Stimulated activated naive CD8-positive, alpha-beta T cell treated with anti-CD3 and anti-CD28 coated beads, Interleukin-15, amount 100 ng/mL, for 72 hours (primary cell): ENCODE measurements at regions not wholly inside any gene's neighbourhood (a gene's known extent, or its start where the extent isn't known, plus 50 kb on each side); places are given as distances from the start of the nearest gene placed in this dataset.

ENCODE experiments used
- ATAC-seq: fragments of 150-1000 bp; cut with Tn5 transposase; 2 replicates; pipeline ENCODE4 v1.10.0; 2021; ENCODE audit warnings: mild to moderate bottlenecking, moderate library complexity
- DNase-seq, 2 donors: peaks; one replicate each; pipeline ENCODE4 v3.0.0; 2021 to 2022
- H3K27ac Mint-ChIP-seq, 2 donors: one replicate each; pipeline ENCODE4 v1.8.0; 2022; ENCODE audit warnings: mild to moderate bottlenecking in 2 of 2, mixed read lengths in 2 of 2, moderate library complexity in 2 of 2
- H3K27me3 Mint-ChIP-seq: one replicate; pipeline ENCODE4 v1.8.0; 2022; ENCODE audit warnings: mixed read lengths
- H3K4me1 Mint-ChIP-seq: one replicate; pipeline ENCODE4 v1.8.0; 2022; ENCODE audit warnings: mild to moderate bottlenecking, mixed read lengths
- H3K4me3 Mint-ChIP-seq, 2 donors: one replicate each; pipeline ENCODE4 v1.8.0; 2022; ENCODE audit warnings: mild to moderate bottlenecking in 2 of 2, mixed read lengths in 2 of 2, moderate library complexity in 1 of 2
- H3K9me3 Mint-ChIP-seq, 2 donors: one replicate each; pipeline ENCODE4 v1.8.0; 2022; ENCODE audit warnings: mixed read lengths in 2 of 2

- DNase-seq (no peak), ATAC-seq (no peak)
- no peaks in the 10 kb centered on the region for H3K27me3 Mint-ChIP-seq
- H3K4me3 Mint-ChIP-seq = no peak overlapping the region
- H3K27ac Mint-ChIP-seq = no peak overlapping the region
- H3K4me1 Mint-ChIP-seq = no peaks in the 10 kb centered on the region
- no peaks in the 10 kb centered on the region for H3K9me3 Mint-ChIP-seq
These were observed 171.8 kb upstream of the MTPN start for GRCh38 chr7:136148920-136149319.

DNA sequence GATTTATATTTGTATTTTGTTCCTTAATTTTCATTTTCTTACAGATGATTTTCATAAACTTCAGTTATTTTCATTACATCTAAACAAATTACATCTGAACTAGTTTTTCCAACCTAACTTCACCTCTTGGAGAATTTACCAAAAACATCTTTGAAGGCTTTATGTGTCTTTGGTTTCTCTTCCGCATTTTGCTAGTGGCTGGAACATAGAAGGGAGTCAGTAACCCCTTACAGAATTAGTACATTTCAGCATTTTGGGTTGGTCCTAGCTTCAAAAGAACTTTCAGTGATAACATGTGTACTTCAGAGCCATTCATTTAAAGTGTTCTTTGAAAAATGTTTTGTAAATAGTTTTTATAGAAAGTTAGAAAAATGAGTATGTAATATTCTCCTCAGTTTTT lies 169.8 kb upstream of the MTPN start:
- Mint-ChIP-seq H3K4me3 (no peak overlapping the region), H3K9me3 (no peaks in the 10 kb centered on the region), H3K27me3 (no peaks in the 10 kb centered on the region), H3K27ac (no peak overlapping the region), H3K4me1 (no peaks in the 10 kb centered on the region)
- ATAC-seq = no peak
- no peak for DNase-seq

DNA sequence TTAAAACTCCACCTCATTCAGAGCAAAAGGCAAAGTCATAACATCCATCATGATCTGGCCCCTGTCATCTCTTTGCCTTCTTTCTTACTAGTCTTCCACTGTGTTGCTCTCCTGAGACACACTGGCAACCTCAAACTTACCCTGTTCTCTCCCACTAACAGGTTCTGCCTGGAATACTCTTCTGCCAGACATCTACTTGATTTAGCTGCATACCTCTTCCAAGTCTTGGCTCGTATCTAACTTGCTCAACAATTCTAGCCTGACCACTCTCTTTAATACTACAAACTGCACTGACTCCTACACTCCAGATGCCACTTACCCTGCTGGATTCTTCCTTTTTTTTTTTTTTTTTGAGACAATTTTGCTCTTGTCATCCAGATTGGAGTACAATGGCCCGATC lies 167.0 kb upstream of the MTPN start:
- DNase-seq = no peak
- Mint-ChIP-seq H3K4me3 (no peak overlapping the region), H3K27ac (no peak overlapping the region), H3K9me3 (no peaks in the 10 kb centered on the region), H3K4me1 (no peaks in the 10 kb centered on the region), H3K27me3 (no peaks in the 10 kb centered on the region)
- no peak for ATAC-seq

GRCh38 chr7:136143271-136143670 lies 166.1 kb upstream of the MTPN start:
- Mint-ChIP-seq H3K9me3 (no peaks in the 10 kb centered on the region), H3K4me3 (no peak overlapping the region), H3K4me1 (no peaks in the 10 kb centered on the region), H3K27ac (no peak overlapping the region), H3K27me3 (no peaks in the 10 kb centered on the region)
- DNase-seq = no peak
- ATAC-seq = no peak

- no peaks in the 10 kb centered on the region for H3K27me3 Mint-ChIP-seq
- no peak for DNase-seq
- H3K9me3 Mint-ChIP-seq = no peaks in the 10 kb centered on the region
- no peak overlapping the region for H3K4me3 Mint-ChIP-seq
- no peaks in the 10 kb centered on the region for H3K4me1 Mint-ChIP-seq
- no peak overlapping the region for H3K27ac Mint-ChIP-seq
- ATAC-seq = no peak
These were observed 165.4 kb upstream of the MTPN start for GRCh38 chr7:136142583-136142982.

DNA sequence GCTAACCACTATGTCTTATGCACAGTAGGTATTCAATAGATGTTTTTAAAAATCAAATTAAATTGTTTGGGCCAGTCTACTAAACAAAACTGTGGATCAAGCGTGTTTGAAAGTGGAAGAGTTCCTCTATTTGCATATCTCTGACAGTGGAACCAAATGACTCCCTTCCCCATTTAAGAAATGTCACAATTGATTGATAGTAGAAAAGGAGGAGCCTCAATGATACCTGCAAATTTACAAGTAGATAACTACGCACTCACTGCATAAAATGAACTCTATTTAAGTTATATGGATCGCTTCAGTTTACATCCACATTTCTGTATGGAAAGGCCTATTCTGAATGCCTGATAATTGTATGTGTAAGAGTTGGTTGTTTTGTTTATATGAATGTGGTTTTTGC lies 163.3 kb upstream of the MTPN start:
- ATAC-seq = no peak
- H3K27me3 Mint-ChIP-seq = no peaks in the 10 kb centered on the region
- no peaks in the 10 kb centered on the region for H3K4me1 Mint-ChIP-seq
- no peak overlapping the region for H3K4me3 Mint-ChIP-seq
- H3K9me3 Mint-ChIP-seq = no peaks in the 10 kb centered on the region
- H3K27ac Mint-ChIP-seq = no peak overlapping the region
- no peak for DNase-seq

- Mint-ChIP-seq H3K27ac (no peak overlapping the region), H3K4me3 (no peak overlapping the region), H3K9me3 (no peaks in the 10 kb centered on the region), H3K27me3 (peaks cover 5% of the 10 kb centered on the region), H3K4me1 (no peaks in the 10 kb centered on the region)
- no peak for ATAC-seq
- no peak for DNase-seq
These were observed 162.3 kb upstream of the MTPN start for GRCh38 chr7:136139417-136139816.

GRCh38 chr7:136138991-136139390 lies 161.8 kb upstream of the MTPN start:
- Mint-ChIP-seq H3K4me3 (no peak overlapping the region), H3K4me1 (no peaks in the 10 kb centered on the region), H3K9me3 (no peaks in the 10 kb centered on the region), H3K27me3 (peaks cover 7% of the 10 kb centered on the region), H3K27ac (no peak overlapping the region)
- no peak for DNase-seq
- ATAC-seq = no peak

DNA sequence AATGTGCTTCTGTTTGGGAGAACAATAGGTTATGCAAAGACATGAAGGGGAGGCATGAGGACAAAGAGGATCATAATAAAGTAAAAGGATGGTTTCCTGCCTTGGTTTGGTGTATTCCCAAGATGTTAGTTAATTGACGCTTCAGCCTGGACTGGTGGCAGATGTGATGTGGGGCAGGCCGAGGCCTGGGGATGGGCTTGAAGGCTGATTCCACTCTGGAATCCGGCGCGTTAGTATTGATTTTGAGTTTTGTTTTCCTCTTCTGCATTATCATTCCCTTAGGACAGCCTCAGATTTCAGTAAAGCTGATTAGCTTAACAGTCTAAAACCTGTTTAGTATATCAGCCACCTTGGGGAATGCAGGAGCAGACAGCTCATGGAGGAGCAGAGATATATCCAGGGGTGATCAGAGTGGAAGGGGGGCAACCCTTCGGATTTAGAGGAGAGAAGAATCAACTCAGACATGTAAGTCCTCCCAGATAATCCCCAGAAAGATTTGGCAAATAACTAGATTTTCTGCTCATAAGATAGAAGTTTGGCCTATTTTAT lies 159.8 kb upstream of the MTPN start:
- H3K4me1 Mint-ChIP-seq = no peaks in the 10 kb centered on the region
- DNase-seq = no peak
- H3K4me3 Mint-ChIP-seq = no peak overlapping the region
- no peak overlapping the region for H3K27ac Mint-ChIP-seq
- H3K27me3 Mint-ChIP-seq = peaks cover 7% of the 10 kb centered on the region
- H3K9me3 Mint-ChIP-seq = no peaks in the 10 kb centered on the region
- no peak for ATAC-seq

DNA sequence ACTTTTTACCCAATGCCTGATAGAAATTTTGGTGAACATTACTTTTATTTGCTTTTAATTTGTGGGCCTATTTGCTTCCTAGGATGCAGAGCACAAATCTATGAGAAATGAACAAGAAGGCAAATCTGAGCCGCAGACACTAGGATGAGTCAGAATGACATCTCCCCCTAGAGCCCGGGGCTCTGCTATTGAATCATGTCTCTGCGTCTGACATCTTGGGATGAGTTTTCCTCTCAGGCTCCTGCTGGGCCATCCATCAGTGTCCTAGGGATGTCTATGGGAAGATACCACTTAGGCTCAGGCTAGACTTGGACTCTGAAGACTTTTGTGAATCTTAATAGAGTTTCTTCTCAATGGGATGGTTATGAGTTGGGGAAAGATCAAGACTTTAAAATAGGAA lies 157.3 kb upstream of the MTPN start:
- no peak overlapping the region for H3K27ac Mint-ChIP-seq
- H3K27me3 Mint-ChIP-seq = peaks cover 7% of the 10 kb centered on the region
- H3K4me3 Mint-ChIP-seq = no peak overlapping the region
- H3K9me3 Mint-ChIP-seq = no peaks in the 10 kb centered on the region
- DNase-seq (no peak), ATAC-seq (no peak)
- H3K4me1 Mint-ChIP-seq = no peaks in the 10 kb centered on the region

DNA sequence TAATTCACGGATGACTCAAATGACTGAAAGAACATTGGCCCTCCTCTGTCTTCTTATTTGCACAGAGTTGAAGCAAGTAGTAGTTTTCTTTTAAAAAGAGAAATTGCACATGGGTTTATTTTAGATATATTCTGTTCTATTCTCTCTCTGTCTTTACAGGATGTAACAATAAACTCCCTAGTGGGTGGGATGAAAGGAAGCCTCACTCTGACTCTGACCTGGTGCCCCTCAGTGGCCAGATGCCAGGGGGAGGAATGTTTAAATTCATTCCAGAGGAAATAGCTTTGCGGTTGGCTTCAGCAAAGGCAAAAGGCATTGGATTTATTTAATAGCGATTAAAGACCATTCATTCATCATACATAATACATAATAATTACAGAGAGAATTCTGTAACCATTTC lies 156.4 kb upstream of the MTPN start:
- Mint-ChIP-seq H3K27me3 (peaks cover 7% of the 10 kb centered on the region), H3K9me3 (peaks cover 0 to under 1% of the 10 kb centered on the region in 2 donors), H3K27ac (no peak overlapping the region), H3K4me3 (no peak overlapping the region), H3K4me1 (no peaks in the 10 kb centered on the region)
- ATAC-seq = no peak
- DNase-seq = no peak

- H3K4me3 Mint-ChIP-seq = no peak overlapping the region
- H3K27ac Mint-ChIP-seq = no peak overlapping the region
- DNase-seq (no peak), ATAC-seq (no peak)
- H3K27me3 Mint-ChIP-seq = peaks cover 7% of the 10 kb centered on the region
- H3K4me1 Mint-ChIP-seq = no peaks in the 10 kb centered on the region
- peaks cover 0 to 8% of the 10 kb centered on the region in 2 donors for H3K9me3 Mint-ChIP-seq
These were observed 154.1 kb upstream of the MTPN start for GRCh38 chr7:136131304-136131630.

GRCh38 chr7:136130511-136131303 lies 153.5 kb upstream of the MTPN start:
- Mint-ChIP-seq H3K9me3 (peaks cover under 1 to 10% of the 10 kb centered on the region in 2 donors), H3K4me3 (no peak overlapping the region), H3K27ac (no peak overlapping the region), H3K4me1 (no peaks in the 10 kb centered on the region), H3K27me3 (peaks cover 7% of the 10 kb centered on the region)
- DNase-seq (no peak), ATAC-seq (no peak)

GRCh38 chr7:136128050-136128449 lies 150.9 kb upstream of the MTPN start:
- no peak overlapping the region for H3K4me3 Mint-ChIP-seq
- no peak for ATAC-seq
- H3K27ac Mint-ChIP-seq = no peak overlapping the region
- H3K9me3 Mint-ChIP-seq = peaks cover 8 to 20% of the 10 kb centered on the region in 2 donors
- DNase-seq = no peak
- peaks cover 6% of the 10 kb centered on the region for H3K4me1 Mint-ChIP-seq
- H3K27me3 Mint-ChIP-seq = no peaks in the 10 kb centered on the region

- no peaks in the 10 kb centered on the region for H3K27me3 Mint-ChIP-seq
- peak; percentile 60 for ATAC-seq
- no peak for DNase-seq
- peaks cover 8 to 17% of the 10 kb centered on the region in 2 donors for H3K9me3 Mint-ChIP-seq
- H3K27ac Mint-ChIP-seq = peak overlapping the region in 1 of 2 donors; percentile 20
- H3K4me3 Mint-ChIP-seq = no peak overlapping the region
- peaks cover 6% of the 10 kb centered on the region for H3K4me1 Mint-ChIP-seq
These were observed 146.2 kb upstream of the MTPN start for GRCh38 chr7:136123352-136123751.

DNA sequence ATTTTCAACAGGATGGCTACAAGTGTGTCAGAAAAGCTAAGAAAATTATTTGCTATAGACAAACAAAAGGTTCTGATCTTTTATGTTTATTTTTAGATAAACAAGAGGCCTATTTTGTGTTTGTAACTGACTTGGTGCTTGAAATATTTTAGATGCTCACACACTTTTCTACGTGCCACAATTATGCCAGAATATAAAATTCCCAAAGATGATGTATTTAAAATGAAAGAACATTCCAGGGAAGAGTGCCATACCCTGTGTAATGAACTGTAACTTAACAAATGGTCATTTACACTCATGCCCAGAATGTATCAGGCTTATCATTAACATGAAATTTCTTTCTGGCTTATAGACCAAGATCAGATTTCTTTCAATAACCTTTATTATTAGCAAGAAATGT lies 144.9 kb upstream of the MTPN start:
- Mint-ChIP-seq H3K4me3 (no peak overlapping the region), H3K27ac (no peak overlapping the region), H3K4me1 (peaks cover 6% of the 10 kb centered on the region), H3K9me3 (peaks cover 8 to 12% of the 10 kb centered on the region in 2 donors), H3K27me3 (no peaks in the 10 kb centered on the region)
- ATAC-seq = no peak
- no peak for DNase-seq

GRCh38 chr7:136117539-136117938 lies 140.4 kb upstream of the MTPN start:
- Mint-ChIP-seq H3K4me1 (no peaks in the 10 kb centered on the region), H3K9me3 (peaks cover 0 to 7% of the 10 kb centered on the region in 2 donors), H3K27ac (no peak overlapping the region), H3K27me3 (no peaks in the 10 kb centered on the region), H3K4me3 (no peak overlapping the region)
- DNase-seq (no peak), ATAC-seq (peak; percentile 28)
